DOHH2 (cell line): ENCODE measurements at regions not wholly inside any gene's neighbourhood (a gene's known extent, or its start where the extent isn't known, plus 50 kb on each side); places are given as distances from the start of the nearest gene placed in this dataset.

Experiments
- EZH2phosphoT487 ChIP-seq: fragments of 200-600 bp; sonication (generic); IDR thresholded peaks from 2 replicates; pipeline ENCODE4 v1.6.1; 2017; ENCODE audit warnings: borderline replicate concordance, mild to moderate bottlenecking, antibody characterized with exemption, low read length, moderate library complexity, mixed read lengths
- TF ChIP-seq, protein P1 (sequence below): fragments of 200-600 bp; sonication (generic); IDR thresholded peaks from one replicate; pipeline ENCODE4 v1.5.1; 2014; ENCODE audit warnings: antibody characterized with exemption, mild to moderate bottlenecking, low read depth, low read length; ENCODE audit not compliant: poor library complexity, severe bottlenecking

GRCh38 chr9:12463641-12464040 is 229.5 kb upstream of the TYRP1 start:
- TF ChIP-seq EZH2phosphoT487 = no peak
- TF ChIP-seq, protein P1, sequence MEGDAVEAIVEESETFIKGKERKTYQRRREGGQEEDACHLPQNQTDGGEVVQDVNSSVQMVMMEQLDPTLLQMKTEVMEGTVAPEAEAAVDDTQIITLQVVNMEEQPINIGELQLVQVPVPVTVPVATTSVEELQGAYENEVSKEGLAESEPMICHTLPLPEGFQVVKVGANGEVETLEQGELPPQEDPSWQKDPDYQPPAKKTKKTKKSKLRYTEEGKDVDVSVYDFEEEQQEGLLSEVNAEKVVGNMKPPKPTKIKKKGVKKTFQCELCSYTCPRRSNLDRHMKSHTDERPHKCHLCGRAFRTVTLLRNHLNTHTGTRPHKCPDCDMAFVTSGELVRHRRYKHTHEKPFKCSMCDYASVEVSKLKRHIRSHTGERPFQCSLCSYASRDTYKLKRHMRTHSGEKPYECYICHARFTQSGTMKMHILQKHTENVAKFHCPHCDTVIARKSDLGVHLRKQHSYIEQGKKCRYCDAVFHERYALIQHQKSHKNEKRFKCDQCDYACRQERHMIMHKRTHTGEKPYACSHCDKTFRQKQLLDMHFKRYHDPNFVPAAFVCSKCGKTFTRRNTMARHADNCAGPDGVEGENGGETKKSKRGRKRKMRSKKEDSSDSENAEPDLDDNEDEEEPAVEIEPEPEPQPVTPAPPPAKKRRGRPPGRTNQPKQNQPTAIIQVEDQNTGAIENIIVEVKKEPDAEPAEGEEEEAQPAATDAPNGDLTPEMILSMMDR = no peak
